AG04450 (cell line): ENCODE measurements at regions not wholly inside any gene's neighbourhood (a gene's known extent, or its start where the extent isn't known, plus 50 kb on each side); places are given as distances from the start of the nearest gene placed in this dataset.

Source experiments
- CTCF ChIA-PET: fragments of 300-600, 350-600 bp; formaldehyde crosslinking; extraction: SDS; loops from one replicate; lab custom pipeline; 2022; ENCODE audit warnings: antibody characterized with exemption, inconsistent platforms; lab: Charles Lee
- POLR2A ChIA-PET: fragments of 350-600 bp; formaldehyde crosslinking; extraction: SDS; loops from one replicate; lab custom pipeline; 2021; ENCODE audit warnings: antibody characterized with exemption, inconsistent platforms; lab: Yijun Ruan, JAX
- DNase-seq: peaks from one replicate; pipeline ENCODE4 v3.0.0-alpha.2; 2011; ENCODE audit warnings: low read depth, low spot score
- H3K27ac ChIP-seq: one replicate; pipeline ENCODE4 v1.5.1; 2012; ENCODE audit warnings: low read depth, low read length, control low read depth
- H3K27me3 ChIP-seq: one replicate; pipeline ENCODE4 v1.6.0; 2012; ENCODE audit warnings: low read length; ENCODE audit not compliant: control insufficient read depth, insufficient read depth
- H3K4me3 ChIP-seq: 2 replicates; pipeline ENCODE4 v1.5.1; 2011; ENCODE audit warnings: mild to moderate bottlenecking, low read depth, low read length, control low read depth
- H3K9me3 ChIP-seq: 2 replicates; pipeline ENCODE4 v1.5.1; 2012; ENCODE audit warnings: low read length; ENCODE audit not compliant: control insufficient read depth, insufficient read depth
- TF ChIP-seq, protein P1 (sequence below): IDR thresholded peaks from 2 replicates; pipeline ENCODE4 v1.5.1; 2011; ENCODE audit warnings: low read depth, low read length, control low read depth, inconsistent platforms

DNA sequence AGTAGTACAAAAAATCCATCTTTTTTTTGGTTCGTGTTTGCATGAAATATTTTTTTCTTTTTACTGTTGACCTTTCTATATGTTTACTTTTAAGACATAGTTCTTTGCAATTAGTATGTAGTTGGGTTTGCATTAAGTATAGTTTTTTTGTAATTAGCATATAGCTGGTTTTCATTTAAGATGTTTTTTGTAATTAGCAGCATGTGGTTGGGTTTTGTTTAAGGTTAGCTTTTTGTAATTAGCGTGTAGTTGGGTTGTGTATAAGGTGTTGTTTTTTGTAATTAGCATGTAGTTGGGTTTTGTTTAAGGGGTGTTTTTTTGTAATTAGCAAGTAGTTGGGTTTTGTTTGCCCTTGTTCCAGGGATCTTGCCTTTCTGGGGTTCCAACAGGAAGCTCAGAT is 193.1 kb downstream of the LPIN1 start:
- POLR2A ChIA-PET: no interaction called here
- Histone ChIP-seq H3K27me3 (peaks cover 4% of the 10 kb centered on the region), H3K4me3 (no peak overlapping the region), H3K9me3 (no peaks in the 10 kb centered on the region), H3K27ac (no peak overlapping the region)
- TF ChIP-seq, protein P1, sequence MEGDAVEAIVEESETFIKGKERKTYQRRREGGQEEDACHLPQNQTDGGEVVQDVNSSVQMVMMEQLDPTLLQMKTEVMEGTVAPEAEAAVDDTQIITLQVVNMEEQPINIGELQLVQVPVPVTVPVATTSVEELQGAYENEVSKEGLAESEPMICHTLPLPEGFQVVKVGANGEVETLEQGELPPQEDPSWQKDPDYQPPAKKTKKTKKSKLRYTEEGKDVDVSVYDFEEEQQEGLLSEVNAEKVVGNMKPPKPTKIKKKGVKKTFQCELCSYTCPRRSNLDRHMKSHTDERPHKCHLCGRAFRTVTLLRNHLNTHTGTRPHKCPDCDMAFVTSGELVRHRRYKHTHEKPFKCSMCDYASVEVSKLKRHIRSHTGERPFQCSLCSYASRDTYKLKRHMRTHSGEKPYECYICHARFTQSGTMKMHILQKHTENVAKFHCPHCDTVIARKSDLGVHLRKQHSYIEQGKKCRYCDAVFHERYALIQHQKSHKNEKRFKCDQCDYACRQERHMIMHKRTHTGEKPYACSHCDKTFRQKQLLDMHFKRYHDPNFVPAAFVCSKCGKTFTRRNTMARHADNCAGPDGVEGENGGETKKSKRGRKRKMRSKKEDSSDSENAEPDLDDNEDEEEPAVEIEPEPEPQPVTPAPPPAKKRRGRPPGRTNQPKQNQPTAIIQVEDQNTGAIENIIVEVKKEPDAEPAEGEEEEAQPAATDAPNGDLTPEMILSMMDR: no peak
- no peak for DNase-seq
- CTCF ChIA-PET: interaction anchor here (1.0 kb wide), 1 partner anchor 12 kb away, joined by 4 read pairs; no protein-coding TSS in a partner anchor

DNA sequence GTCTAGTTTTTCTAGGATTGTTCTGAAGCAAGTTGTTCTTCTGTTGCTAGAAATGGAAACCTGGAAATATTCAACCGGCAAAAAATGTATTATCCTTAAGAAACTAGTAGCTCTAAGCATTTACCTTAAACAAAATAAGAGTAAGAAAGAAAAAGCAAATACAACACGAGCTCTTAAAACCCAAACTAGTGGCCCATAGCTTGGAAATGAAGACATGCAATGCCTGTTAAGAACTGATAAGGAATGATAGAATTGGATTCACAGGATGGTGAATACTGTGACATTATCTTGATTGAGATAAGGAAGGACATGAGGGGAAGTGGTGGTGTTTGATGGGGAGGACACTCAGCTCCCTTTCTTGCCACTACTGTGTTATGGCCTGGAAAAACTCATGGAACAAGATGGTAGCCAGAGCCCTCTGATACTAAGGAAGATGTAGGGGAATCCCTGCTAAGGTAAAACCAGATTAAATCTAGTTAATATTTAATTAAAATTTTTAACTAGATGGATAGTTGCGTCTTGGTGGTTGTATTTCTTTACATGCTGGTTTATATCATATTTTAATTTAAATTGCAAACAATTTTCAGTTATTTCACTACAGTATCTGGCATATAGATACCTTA is 193.8 kb downstream of the LPIN1 start:
- no peak overlapping the region for H3K4me3 ChIP-seq
- no peaks in the 10 kb centered on the region for H3K9me3 ChIP-seq
- peaks cover 4% of the 10 kb centered on the region for H3K27me3 ChIP-seq
- POLR2A ChIA-PET: no interaction called here
- H3K27ac ChIP-seq: no peak overlapping the region
- no peak for DNase-seq
- CTCF ChIA-PET: interaction anchor here (1.0 kb wide), 1 partner anchor 11 kb away, joined by 4 read pairs; no protein-coding TSS in a partner anchor
- TF ChIP-seq, protein P1: no peak

DNA sequence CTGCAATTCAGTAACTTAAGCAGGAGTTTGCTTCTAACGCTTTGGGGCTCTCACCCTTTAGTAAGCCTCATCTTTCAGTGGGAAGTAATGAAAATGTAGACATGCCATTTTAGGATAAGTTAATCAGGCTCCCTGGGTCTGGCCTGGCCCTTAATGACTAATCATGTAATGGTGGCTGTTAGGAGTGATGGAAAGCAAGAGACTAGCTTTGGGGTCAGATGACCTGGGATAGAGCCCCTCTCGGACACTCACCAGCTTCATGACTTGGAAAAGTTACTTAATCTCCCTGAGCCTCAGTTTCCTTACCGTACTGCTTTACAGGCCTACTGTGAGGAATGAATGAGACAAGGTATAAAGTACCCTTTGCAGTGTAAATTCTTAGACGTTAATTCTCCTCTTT is 194.4 kb downstream of the LPIN1 start:
- ChIA-PET POLR2A (no interaction called here), CTCF (no interaction called here)
- TF ChIP-seq, protein P1: no peak
- Histone ChIP-seq H3K9me3 (no peaks in the 10 kb centered on the region), H3K27me3 (peaks cover 4% of the 10 kb centered on the region), H3K4me3 (no peak overlapping the region), H3K27ac (no peak overlapping the region)
- DNase-seq: no peak

DNA sequence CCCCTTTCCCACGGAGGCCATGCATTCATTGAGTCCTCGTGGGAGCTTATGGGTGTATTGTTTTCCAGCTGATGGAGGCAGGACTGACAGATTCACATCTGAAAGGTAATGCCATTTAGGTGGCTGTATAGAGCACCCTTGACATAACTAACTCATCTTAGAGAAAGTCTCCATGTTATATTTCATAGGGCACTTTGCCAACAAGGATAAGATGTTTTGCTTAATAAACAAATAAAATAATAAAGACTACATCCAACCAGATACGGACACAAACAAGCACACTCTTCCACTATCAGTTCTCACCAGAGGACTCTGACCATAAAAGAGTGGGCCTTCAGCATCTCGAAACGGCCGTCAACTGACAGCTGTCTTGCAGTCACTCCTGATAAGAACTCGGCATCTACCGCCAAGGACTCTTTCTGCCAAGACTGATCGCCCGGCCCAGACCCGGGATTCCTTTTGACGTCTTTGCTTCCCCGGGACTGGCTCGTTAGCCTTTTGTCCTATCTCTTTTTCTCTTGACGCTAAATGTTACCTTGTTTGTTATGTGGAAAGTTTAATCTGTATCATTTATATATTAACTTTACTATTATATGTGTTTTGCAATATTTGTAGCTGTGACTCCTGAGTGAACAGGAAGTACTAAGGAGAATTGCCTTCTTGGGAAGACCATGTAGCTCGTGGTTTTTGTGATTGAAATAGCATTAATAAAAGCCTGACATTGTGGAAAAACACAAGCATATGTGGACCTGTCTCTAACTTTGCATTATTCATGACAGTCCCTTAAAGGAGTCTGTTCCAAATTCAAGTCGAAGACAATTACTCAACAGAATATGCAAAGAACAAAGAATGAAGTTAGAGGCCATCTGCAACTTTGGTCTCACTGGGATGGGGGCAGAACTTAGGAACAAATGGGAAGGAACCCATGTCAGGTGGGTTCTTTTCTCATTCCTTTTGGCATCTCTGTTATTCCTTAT is 195.1 kb downstream of the LPIN1 start:
- H3K4me3 ChIP-seq: no peak overlapping the region
- CTCF ChIA-PET: no interaction called here
- no peak overlapping the region for H3K27ac ChIP-seq
- H3K9me3 ChIP-seq: no peaks in the 10 kb centered on the region
- TF ChIP-seq, protein P1: no peak
- DNase-seq: no peak
- peaks cover 4% of the 10 kb centered on the region for H3K27me3 ChIP-seq
- POLR2A ChIA-PET: no interaction called here

DNA sequence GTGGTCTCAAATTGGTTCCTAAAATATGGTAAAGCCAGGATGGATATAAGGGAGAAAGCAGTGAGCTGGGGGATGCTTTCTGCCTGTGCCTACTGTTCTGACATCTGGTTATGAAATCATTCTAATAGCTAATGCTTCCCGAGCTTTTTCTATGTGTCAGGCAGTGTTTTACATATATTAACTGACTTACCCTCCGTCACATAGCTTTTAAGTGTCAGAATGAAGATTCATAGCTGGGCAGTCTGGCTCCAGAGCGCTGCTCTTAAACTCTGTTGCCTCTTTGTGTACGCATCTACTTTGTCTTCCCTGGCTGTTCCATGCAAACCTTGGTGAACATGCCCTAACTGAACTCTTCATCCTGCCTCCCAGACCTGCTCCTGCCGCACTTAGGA is 195.7 kb downstream of the LPIN1 start:
- no peak for DNase-seq
- Histone ChIP-seq H3K27me3 (peaks cover 4% of the 10 kb centered on the region), H3K4me3 (no peak overlapping the region), H3K27ac (no peak overlapping the region), H3K9me3 (no peaks in the 10 kb centered on the region)
- POLR2A ChIA-PET: no interaction called here
- CTCF ChIA-PET: no interaction called here
- TF ChIP-seq, protein P1: no peak
